ENCODE measurements at regions not wholly inside any gene's neighbourhood (a gene's known extent, or its start where the extent isn't known, plus 50 kb on each side); places are given as distances from the start of the nearest gene placed in this dataset.
"Not testable (repeated sequence)": the region's sequence is repeated elsewhere in the genome, so short reads cannot be mapped to it uniquely, and the experiment has no call there.

DNA sequence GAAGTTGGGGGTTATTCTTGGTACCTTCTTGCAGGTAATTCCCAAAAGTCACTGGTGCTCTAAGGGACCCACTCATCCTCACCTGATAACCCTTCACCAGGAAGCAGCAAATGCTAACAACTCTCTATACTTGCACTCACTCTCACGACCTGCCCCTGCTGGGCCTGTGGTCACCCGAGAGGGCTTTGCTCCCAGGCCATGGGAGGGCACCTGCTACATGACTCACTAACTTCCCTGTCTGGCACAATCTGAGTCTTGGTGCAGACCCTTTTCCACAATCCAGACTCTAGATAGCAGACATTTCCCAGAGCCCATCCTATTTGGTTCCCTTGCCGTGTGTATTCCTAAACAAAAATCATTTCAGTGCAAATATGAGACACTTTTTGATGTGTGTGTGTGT, 403.8 kb upstream of the FAT1 start:
- DNase-seq (ENCODE audit: low spot score), result no peak

DNA sequence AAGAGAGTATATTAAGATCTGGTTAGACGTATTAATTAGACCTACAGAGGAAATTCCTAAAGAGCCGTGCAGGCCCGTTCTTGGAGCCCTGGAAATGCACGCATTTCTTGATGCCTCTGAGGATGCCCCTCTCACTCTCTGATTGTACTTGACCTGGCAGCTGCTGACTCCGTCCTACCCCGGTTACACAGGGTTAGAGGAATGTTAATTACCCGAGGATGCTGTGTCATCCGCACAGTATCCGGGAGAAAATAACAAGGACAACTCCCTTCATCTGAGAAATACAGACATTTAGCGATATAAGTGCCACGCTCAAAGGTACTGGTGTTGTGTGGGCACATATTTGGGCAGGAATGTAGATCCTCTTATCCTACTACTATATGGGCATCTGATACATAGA, 404.6 kb upstream of the FAT1 start:
- peak; percentile 50 for DNase-seq (ENCODE audit: low spot score)

DNA sequence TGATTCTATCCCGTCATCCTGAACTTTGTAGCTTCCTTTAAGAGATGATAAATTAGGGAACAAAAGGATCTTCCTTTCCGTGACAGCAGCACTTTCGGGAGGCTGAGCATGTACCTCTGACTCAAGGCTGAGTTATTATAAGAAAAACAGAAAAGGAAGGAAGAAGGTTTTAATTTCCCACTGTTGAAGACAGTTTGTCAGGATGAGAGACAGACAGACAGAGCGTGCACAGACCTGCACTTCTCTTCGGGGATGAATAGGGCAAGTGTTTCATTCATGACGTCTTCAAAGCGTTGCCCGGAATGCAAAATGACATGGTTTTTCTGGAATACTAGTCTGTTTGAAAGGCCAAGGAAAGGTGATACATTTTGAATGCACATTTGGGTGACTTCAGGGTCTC, 405.3 kb upstream of the FAT1 start:
- peak; percentile 93 for DNase-seq (ENCODE audit: low spot score)

DNA sequence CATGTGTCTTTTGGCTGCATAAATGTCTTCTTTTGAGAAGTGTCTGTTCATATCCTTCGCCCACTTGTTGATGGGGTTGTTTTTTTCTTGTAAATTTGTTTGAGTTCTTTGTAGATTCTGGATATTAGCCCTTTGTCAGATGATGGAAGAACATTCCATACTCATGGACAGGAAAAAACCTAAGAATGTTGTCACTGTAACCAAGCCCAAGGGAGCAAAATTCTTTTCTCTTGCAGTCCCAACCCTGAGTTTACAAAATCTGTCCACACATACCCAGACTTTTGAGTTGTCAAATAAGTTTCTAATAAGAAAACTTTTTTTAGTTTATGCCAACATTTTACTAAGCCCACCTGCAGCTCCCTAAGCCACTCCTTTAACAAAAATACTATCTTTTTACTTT, 408.2 kb upstream of the FAT1 start:
- DNase-seq (ENCODE audit: low spot score), result not testable (repeated sequence)

DNA sequence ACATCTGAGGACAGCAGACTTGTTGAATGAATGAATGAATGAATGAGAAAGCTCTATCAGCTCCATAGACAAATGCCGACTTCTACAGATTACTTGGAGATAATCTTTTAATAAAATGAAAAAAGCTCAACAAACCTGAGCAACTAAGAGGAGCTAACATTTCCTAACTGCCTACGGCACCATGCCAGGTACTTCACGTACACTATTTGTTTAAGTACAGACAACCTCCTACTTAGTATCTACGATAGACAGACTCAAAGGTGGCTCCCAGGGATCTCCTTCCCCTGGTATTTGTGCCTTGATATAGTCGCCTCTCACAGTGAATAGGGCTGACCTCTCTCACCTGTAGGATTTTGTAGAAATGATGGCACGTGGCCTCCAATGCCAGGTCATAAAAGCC, 412.2 kb upstream of the FAT1 start:
- no peak for DNase-seq (ENCODE audit: low spot score)

DNA sequence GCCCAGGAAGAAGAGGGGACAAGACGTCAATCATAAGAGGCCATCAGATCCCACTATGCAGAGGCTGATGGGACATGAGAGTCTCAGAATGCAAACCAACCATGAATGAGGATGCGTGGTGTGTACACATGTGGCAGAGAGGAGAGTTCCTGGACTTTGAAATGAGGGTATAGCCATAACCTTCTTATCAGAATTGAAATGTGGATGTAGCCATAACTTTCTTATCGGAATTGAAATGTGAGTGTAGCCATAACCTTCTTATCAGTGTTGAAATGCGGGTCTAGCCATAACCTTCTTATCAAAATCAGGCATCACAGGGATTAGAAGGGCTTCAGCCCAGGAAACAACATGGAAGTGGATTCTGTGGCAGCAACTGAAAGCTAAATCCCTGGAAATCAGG, 415.5 kb upstream of the FAT1 start:
- no peak for DNase-seq (ENCODE audit: low spot score)

DNA sequence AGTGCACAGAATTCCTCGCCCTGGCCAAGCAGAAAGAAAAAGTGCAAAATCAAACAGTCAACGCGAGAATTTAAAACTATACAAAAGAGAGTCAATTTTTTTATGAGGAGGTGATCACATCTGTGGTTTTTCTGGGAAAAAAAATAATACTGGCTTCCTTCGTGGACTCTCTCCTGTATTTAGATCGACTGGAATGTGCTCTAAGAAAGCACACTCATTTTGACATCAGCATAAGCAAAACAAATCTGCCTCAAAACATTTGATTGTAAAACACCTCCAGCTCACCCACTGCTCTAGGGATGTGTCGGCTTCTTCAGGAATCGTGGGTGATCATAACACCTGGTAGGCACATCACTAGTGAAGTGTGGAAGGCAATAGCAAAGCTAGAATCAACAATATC, 417.4 kb upstream of the FAT1 start:
- DNase-seq (ENCODE audit: low spot score), result no peak

DNA sequence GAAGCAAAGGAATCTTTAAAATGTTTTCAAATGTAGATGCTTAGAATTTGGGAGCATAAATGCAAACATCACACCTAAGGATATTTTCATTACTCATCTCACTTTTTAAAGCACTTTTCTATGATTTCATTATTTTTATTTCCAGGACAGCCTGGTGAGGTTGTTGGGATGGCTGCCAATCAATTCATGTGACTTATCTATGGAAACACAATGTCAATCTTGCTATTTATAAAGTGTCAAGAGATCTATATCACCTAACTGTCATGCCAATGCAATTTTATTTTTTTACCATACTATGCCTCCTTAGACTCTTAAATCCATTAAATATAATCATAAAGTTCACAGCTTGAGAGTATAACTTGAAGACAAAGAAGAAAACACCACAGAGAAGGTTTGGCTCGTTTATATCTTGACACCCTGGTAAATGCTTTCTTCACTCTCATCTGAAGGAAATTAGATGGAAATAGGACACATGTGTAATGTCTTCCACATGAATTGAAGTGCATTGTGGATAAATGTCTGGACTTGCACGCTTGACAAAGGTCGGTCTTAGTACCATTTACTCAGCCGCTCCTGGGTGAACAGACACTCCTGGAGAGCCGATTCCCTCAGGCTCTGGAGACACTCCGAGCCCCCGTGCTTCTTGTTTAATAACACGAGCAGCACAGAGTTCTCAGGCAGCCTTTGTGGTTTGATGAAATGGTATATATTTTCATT, 425.7 kb upstream of the FAT1 start:
- DNase-seq (ENCODE audit: low spot score), result no peak

DNA sequence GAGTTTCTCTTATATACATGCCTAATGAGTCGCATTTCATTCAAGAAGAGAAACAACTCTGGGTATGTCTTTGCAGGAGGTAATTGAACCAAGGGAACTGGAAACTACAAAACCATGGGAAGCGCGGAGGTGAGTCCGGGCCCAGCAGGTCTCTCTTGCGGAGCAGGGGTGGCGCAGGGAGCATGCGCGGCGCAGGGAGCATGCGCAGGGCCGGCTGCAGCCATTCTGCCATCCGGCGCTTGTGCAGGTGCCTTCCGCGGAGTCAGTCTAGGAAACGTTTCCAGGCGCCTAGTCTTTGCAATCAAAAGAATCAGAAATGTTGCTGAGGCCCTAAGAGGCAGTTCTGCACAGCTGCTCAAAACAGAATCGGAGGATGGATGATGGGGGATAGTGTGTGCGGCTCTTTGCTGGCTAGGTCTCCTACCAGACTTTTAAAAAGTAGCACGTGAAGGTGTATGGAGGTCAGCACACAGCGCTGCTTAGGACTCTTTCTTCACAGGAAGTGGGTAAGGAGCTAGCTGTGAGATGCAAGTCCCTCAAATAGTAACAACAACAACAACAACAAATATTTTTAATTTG, 433.8 kb upstream of the FAT1 start:
- no peak for DNase-seq (ENCODE audit: low spot score)

DNA sequence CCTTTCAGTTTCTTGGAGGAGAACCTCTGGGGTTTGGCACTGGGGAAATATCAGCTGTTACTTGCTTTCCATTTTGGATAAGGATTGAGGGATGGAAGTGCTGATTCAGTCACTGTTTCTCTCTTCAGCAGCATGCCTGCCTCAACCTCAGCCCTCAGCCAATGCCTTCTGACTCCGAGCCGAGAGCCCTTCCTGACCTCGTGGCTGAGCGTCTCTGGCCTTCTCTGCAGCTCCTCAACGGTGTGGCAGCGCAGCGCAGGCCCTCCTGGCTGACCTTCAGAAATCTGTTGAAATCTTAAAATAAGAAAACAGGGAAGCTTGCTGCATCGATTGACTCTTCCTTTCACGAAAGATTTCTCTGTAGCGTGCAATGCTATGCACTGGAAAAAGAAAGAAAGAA, 434.3 kb upstream of the FAT1 start:
- DNase-seq (ENCODE audit: low spot score), result no peak

DNA sequence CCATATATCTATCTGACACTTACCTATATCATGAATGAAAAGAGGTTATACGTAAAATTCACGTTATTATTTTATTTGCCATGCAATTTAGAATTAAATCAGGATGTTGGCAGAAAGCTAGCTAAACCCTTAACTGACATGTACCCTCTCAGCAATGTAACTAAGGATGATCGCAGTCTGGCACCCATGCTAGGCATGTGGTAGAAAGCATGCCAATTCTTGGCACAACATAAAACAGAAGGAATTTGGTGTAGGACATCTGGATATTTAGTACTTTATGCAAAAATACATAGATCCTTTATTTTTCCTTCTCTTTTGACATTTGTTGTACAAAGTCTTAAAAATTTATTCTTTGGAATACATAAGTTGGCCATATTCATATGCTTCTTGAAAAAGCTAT, 436.8 kb upstream of the FAT1 start:
- no peak for DNase-seq (ENCODE audit: low spot score)

DNA sequence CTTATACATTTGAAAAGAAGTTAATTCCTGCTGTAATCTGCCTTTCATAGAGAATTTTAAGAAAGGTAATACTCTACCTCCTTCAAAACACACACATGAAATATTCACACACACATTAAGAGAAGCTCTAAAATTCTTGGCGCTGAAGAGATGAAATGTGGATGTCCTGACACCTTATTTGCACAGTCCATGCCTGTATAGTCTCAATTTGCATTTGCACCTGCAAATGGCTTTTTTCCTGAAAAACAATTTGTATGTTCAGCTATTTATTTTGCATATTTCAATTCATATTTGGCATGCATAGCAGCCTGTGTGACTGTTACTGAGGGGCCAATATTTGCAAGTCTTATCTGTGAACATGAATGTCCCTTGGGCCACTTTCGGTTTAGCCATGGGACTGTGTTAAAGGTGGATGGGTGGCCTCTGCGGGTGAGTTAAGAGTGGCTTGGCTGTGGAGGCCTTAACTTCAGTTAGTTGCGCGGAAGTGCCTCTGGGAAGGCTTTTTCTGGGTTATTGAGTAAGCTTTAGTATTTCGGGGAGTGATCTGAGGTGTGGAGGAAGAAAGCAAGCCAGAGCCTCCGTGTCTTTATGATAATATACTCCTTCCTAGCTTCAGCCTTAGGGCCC, 443.3 kb upstream of the FAT1 start:
- DNase-seq (ENCODE audit: low spot score), result no peak

DNA sequence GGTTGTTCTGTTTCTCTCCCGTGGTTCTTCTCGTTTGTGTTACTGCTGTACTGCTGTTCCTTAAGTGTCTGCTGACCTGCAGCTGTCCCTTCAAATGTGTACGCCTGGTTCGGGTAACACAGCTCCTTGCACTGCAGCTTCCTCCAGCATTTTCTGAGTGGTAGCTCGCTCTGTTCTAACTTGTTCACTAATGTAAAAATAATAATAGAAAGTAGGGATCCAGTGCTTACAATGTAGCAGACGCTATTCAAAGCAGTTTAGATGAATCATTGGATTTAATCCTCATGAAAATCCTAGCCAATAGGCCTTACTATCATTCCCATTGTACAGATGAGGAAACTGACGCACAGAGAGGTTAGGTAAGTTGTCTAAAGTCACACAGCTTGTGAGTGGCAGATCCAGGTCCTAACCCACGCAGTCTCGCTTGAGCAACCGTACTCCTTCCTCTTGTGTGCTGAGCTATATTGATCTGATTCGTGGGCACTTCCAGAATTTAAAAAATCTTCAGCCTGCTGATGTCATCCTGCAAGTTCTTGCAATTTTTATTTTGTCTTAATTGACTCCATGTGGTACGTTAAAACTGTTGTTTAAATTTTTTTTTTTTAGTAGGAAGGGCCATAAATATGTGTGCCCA, 448.2 kb upstream of the FAT1 start:
- DNase-seq (ENCODE audit: low spot score), result no peak

DNA sequence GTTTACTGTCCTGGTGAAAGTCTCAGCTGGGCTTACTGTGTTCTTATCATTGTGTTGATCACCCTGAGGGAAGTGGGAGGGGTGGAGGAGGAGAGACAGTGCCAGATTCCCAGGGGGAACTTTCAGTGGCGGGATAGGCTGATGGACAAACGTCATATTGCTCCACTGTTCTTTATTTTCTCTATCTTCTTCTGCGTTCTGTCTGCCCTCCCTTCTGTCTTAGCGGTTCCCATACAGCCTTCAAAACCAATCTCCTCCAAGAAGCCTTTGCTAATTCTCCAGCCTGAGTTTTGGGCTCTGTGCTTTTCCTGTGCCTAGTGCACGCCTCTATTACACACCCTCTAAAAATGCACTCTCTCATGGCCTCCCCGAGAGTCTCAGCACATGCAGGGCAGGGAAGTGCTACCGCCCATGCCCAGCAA, 448.7 kb upstream of the FAT1 start:
- DNase-seq (ENCODE audit: low spot score), result peak; percentile 8

DNA sequence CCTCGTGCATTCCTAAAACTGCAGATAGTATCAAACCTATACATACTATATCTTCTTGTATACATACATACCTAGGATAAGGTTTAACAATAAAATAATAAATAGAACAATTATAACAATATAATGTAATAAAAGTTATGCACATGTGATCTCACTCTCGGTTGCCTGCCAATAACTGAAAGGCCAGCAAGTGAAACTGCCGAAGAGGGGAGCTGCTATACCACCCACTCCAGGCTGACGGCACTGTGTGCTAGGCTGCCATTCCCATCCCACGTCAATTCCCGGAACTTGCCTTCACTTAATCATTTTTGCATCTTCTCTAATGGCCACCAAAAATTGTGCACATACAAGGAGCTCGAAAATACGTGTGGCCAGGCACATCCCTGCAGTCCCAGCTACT, 451.1 kb upstream of the FAT1 start:
- no peak for DNase-seq (ENCODE audit: low spot score)

DNA sequence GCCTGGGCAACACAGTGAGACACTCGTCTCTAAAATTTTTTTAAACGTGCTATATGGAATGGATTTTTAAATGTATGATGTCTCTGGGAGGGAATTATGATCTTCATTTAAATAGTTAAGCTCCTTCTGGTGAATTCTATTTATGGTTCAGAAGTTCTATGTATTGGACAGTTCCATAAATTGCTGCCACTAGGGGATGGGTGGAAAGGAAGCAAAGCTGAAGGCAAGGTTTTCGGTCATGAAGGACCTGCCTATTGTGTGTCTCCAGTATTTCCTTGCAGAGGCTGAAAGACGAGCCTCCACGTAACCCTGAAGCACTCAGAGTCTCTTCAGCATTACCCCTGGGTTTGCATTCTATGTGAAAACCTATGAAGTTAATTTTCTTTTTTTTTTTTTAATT, 451.5 kb upstream of the FAT1 start:
- no peak for DNase-seq (ENCODE audit: low spot score)

DNA sequence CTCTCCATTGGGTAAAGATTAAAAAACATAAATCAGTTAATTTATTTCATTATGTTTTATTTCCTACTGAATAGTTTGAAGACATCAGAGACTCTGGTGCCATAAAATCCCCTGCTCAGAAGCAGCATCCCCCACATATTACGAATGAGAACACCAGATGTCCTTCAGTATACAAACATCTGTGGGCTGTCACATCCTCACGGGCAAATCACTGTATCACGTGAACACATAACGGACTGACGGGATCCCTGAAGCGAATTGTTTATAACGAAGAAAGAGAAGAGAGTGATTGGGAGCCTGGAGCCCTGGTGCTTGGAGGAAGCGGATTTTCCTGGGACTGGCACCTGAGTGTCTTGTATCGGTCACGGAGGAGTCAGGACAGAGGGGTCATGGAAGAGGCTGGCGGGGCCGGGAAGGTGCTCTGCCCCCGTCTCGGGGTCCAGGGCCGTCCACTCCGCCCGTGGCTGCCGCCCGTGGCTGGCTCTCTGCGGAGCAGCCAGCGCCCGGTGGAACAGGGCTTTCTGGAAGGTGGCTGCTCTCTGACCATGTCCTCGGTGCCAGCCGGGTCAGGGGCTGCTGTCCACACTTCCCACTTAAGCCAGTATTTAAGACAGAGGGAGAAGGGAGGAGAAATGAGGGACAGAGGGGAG, 452.7 kb upstream of the FAT1 start:
- no peak for DNase-seq (ENCODE audit: low spot score)

DNA sequence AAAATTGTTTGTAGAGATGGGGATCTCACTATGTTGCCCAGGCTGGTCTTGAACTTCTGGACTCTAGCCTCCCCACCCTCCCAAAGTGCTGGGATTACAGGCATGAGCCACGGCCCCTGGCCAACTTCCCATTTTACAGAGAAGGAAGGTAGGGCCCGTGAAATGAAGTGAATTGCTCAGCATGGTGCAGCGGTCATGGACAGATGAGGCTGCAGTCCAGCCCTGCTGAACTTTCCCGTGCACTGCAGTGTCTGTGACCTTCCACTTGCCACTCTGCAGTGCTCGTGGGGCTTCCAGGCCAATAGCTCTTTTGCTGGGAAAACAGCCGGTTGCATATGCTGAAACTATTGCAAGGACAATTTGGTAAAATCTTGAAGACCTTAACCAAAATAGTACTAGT, 454.4 kb upstream of the FAT1 start:
- DNase-seq (ENCODE audit: low spot score), result no peak

DNA sequence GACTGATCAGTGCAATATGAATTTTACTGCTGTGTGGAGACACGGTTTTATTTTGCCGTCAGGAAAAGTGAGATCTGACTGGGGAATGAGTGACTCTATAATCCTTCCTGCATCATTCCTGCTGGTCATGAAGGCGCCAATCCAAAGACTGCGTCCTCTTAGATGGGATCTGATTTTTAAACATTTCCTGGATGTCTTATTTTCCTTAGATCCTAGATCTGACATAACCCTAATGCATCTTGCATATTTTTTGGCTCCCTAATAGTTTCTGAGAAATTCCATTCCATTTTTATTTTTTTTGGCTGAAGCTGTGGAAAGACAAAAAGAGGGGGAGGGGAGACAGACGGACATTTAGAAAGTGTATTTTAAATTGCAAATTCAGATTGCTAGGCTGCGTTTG, 454.9 kb upstream of the FAT1 start:
- no peak for DNase-seq (ENCODE audit: low spot score)

DNA sequence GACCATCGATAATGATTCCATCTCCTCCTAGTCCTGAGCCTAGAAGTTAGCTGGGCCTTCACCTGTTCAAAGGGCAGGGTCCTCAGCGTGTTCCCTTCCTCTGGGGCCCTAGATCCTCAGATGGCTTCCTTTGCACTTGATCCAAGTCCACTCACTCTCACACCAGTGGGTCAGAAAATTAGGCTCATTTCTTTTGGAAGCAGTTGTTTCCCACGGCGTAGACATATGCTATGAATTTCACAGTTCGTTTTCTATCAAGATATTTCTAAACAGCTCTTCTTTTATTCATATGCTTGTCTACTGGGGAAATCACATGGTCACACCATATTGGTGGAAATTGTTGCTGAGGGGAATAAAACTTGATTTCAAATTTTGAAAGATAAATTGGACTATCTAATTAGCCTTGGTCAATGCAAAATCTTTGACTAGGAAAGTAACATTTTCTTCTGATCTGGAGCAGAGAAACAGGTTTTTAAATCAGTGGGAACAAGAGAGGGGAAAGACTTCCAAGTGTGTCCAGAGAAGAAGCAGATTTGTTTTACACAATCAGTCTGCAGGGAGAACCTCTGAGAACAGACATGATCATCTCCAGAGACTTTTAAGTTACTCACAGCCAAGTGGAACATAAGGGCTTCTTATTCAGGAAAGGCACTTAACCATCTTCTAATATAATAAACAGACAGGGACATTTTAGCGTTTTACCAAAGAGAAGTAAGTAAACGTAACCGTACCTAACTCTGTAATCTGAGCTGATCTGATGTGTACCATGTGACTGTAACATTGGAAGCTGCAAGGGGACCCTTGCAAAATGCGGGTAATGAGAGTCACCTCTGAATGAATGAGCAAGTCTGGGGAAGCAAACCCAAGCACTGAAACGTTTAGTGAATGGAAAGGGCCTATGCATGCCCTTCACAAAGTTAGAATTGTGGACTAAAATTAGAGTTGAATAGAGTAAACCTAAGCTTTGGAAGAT, 455.7 kb upstream of the FAT1 start:
- no peak for DNase-seq (ENCODE audit: low spot score)

DNA sequence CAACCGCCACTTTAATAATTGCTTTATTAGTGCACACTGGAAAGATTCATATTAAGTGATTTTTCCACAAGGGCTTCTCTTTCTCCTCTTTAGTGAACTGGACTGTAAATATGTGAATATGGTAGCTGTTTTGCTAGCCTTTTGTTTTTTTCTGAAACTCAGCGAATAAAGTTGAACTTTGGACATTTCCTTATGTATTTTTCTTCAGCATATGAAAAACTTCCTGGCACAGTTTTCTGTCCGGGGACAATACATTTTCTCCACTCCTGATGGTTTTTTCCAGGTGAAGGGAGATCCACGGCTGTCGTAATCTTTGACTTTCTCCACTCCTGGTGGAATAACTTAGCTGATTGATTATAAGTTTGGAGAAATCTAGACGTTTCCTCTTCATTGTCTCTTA, 457.4 kb upstream of the FAT1 start:
- no peak for DNase-seq (ENCODE audit: low spot score)

DNA sequence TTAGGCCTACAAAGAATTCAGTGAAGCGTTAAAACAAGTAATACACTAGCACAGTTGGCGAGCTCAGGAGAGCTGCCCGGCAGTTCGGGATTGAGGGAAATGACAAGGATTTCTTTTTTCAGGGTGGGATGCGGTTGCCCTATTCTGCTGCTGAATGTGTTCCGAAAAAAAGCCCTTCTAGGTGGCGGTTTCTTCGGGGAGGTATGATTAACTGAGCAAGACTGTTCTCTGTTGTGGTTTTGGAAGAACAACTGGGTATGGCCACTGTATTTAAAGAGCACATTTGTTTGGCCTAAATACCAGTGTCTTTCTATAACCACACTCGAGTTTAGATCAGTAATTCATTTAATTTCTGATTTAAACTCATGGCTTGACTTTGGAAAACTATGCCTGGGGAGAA, 459.7 kb upstream of the FAT1 start:
- no peak for DNase-seq (ENCODE audit: low spot score)

Data from COLO829 (cell line).